K562 (cell line): ENCODE measurements at regions not wholly inside any gene's neighbourhood (a gene's known extent, or its start where the extent isn't known, plus 50 kb on each side); places are given as distances from the start of the nearest gene placed in this dataset.

Experiments
- ATAC-seq: fragments of 200-7000 bp; cut with Tn5 transposase; 3 replicates; pipeline ENCODE4 v1.9.1; 2020; ENCODE audit warnings: moderate library complexity
- BruUV-seq: library from RNA; stranded (reverse); fragments of 400-500 nt; replicated peaks from 2 replicates; lab custom pipeline; 2021; lab: Mats Ljungman, UMichigan
- CTCF ChIA-PET: fragments of 300-600 bp; formaldehyde crosslinking; extraction: SDS; loops from one replicate; lab custom pipeline; 2021; ENCODE audit warnings: low intra/inter-chr PET ratio; lab: Yijun Ruan, JAX
- POLR2A ChIA-PET: fragments of 300-600, 350-650 bp; sonication (Branson Sonifier 250); formaldehyde crosslinking; extraction: SDS; loops from one replicate; lab custom pipeline; 2021; ENCODE audit warnings: antibody characterized with exemption, inconsistent platforms; lab: Yijun Ruan, JAX
- DNase-seq, 4 experiments: peaks; one replicate each; pipeline versions ENCODE4 v3.0.0 to v3.0.0-alpha.2; 2011 to 2018; ENCODE audit warnings: low spot score in 3 of 4, mixed read lengths in 3 of 4; ENCODE audit errors: extremely low read depth in 1 of 4
- FAIRE-seq: peaks from 2 replicates; lab custom pipeline; 2011; peaks lifted over from hg19 to GRCh38; lab: Jason Lieb, UNC
- H2AFZ ChIP-seq: 2 replicates; pipeline ENCODE4 v1.6.0; 2011; ENCODE audit warnings: low read depth, low read length, control low read depth, inconsistent platforms
- H3K27ac ChIP-seq: fragments of 200-600 bp; 3 replicates; pipeline ENCODE4 v1.8.0; 2011; ENCODE audit warnings: low read depth, mild to moderate bottlenecking, control low read depth, inconsistent platforms, low read length, moderate library complexity, mixed read lengths; ENCODE audit errors: extremely low read depth
- H3K27me3 ChIP-seq, 2 experiments: fragments of 300-600 bp in 1 of 2; 2 replicates in 1 of 2; 3 replicates in 1 of 2; pipeline versions ENCODE4 v1.6.0 to v1.8.0; 2011; ENCODE audit warnings: inconsistent platforms in 2 of 2, low read length in 2 of 2, mild to moderate bottlenecking in 1 of 2, mixed read lengths in 1 of 2, moderate library complexity in 1 of 2; ENCODE audit not compliant: control insufficient read depth in 2 of 2, insufficient read depth in 2 of 2
- H3K36me3 ChIP-seq: fragments of 300-600 bp; 3 replicates; pipeline ENCODE4 v1.8.0; 2011; ENCODE audit warnings: mild to moderate bottlenecking, low read length, inconsistent platforms; ENCODE audit not compliant: control insufficient read depth, insufficient read depth
- H3K4me1 ChIP-seq, 2 experiments: fragments of 200-600 bp in 1 of 2; replicated peaks in 1 of 2; 2 replicates in 1 of 2; 3 replicates in 1 of 2; pipeline versions ENCODE4 v1.5.1 to v1.8.0; 2011; ENCODE audit warnings: inconsistent platforms in 2 of 2, low read length in 2 of 2, mild to moderate bottlenecking in 1 of 2, mixed read lengths in 1 of 2, moderate library complexity in 1 of 2; ENCODE audit not compliant: control insufficient read depth in 2 of 2, insufficient read depth in 2 of 2
- H3K4me2 ChIP-seq: 2 replicates; pipeline ENCODE4 v1.6.1; 2011; ENCODE audit warnings: low read length, control low read depth, inconsistent platforms, mixed read lengths; ENCODE audit not compliant: insufficient read depth
- H3K4me3 ChIP-seq: fragments of 200-600 bp; sonication (generic), shearing (Covaris generic); 2 replicates; pipeline ENCODE4 v1.5.1; 2016; ENCODE audit warnings: control low read depth, inconsistent platforms
- H3K79me2 ChIP-seq: fragments of 200-600 bp; 3 replicates; pipeline ENCODE4 v1.8.0; 2011; ENCODE audit warnings: low read length, inconsistent platforms; ENCODE audit not compliant: control insufficient read depth, insufficient read depth
- H3K9ac ChIP-seq, 2 experiments: 2 replicates each; pipeline versions ENCODE4 v1.6.0 to v1.6.1; 2011; ENCODE audit warnings: low read depth in 2 of 2, low read length in 2 of 2, control low read depth in 1 of 2, inconsistent platforms in 1 of 2, mild to moderate bottlenecking in 1 of 2, mixed read lengths in 1 of 2; ENCODE audit not compliant: insufficient read depth in 1 of 2
- H3K9me1 ChIP-seq: one replicate; pipeline ENCODE4 v1.6.0; 2011; ENCODE audit warnings: inconsistent platforms, mild to moderate bottlenecking, low read length, moderate library complexity; ENCODE audit not compliant: control insufficient read depth, insufficient read depth
- H3K9me3 ChIP-seq: replicated peaks from 2 replicates; pipeline ENCODE4 v1.5.1; 2011; ENCODE audit warnings: low read depth, low read length, inconsistent platforms; ENCODE audit not compliant: control insufficient read depth, insufficient read depth
- H4K20me1 ChIP-seq: replicated peaks from 2 replicates; pipeline ENCODE4 v1.6.1; 2011; ENCODE audit warnings: low read length, inconsistent platforms, mixed read lengths; ENCODE audit not compliant: control insufficient read depth, insufficient read depth
- ATF6 ChIP-seq: sonication (generic); formaldehyde crosslinking; IDR thresholded peaks from 2 replicates; pipeline ENCODE4 v1.4.0; 2020; ENCODE audit warnings: mild to moderate bottlenecking, missing genetic modification reagents
- BCOR ChIP-seq: fragments of 450-650 bp; IDR thresholded peaks from 2 replicates; pipeline ENCODE4 v1.6.1; 2016
- E2F1 ChIP-seq: sonication (generic); formaldehyde crosslinking; IDR thresholded peaks from 2 replicates; pipeline ENCODE4 v1.8.1; 2023; ENCODE audit warnings: mild to moderate bottlenecking, missing genetic modification reagents, moderate library complexity
- HDGF ChIP-seq: fragments of 450-650 bp; IDR thresholded peaks from 2 replicates; pipeline ENCODE4 v1.6.1; 2016
- MAZ ChIP-seq, 2 experiments: fragments of 450-650 bp in 1 of 2; sonication (generic) in 1 of 2; formaldehyde crosslinking; IDR thresholded peaks in 1 of 2; conservative IDR thresholded peaks in 1 of 2; 2 replicates each; pipeline versions ENCODE4 v1.4.0 to v1.5.0; 2020; ENCODE audit warnings: mild to moderate bottlenecking in 1 of 2, missing genetic modification reagents in 1 of 2
- MITF ChIP-seq: IDR thresholded peaks from 2 replicates; pipeline ENCODE4 v1.6.1; 2014; ENCODE audit warnings: antibody characterized with exemption
- SRSF7 ChIP-seq: fragments of 200-400 bp; formaldehyde crosslinking; optimal IDR thresholded peaks from 2 replicates; pipeline ENCODE3; 2017; ENCODE audit warnings: mild to moderate bottlenecking, low read depth, low read length
- STAT5A ChIP-seq: IDR thresholded peaks from 2 replicates; pipeline ENCODE4 v1.6.1; 2012; ENCODE audit warnings: low read length, inconsistent platforms, borderline replicate concordance
- USF1 ChIP-seq: sonication (generic); formaldehyde crosslinking; IDR thresholded peaks from 2 replicates; pipeline ENCODE4 v1.9.0; 2022; ENCODE audit warnings: mild to moderate bottlenecking, missing genetic modification reagents
- ZNF41 ChIP-seq: fragments of 250-450 bp; sonication (Bioruptor Pico); conservative IDR thresholded peaks from 2 replicates; pipeline ENCODE4 v1.4.0; 2020; ENCODE audit warnings: mild to moderate bottlenecking
- ZNF507 ChIP-seq: conservative IDR thresholded peaks from 2 replicates; pipeline ENCODE4 v1.6.1; 2017; ENCODE audit warnings: missing genetic modification characterization, missing compliant biosample characterization
- ZNF586 ChIP-seq: fragments of 450-650 bp; formaldehyde crosslinking; conservative IDR thresholded peaks from 2 replicates; pipeline ENCODE4 v1.4.0; 2020; ENCODE audit warnings: mild to moderate bottlenecking, moderate library complexity
- ZNF740 ChIP-seq, 3 experiments: fragments of 200-800 bp in 1 of 3; sonication (Bioruptor generic) in 1 of 3; sonication (generic) in 1 of 3; formaldehyde crosslinking in 1 of 3; IDR thresholded peaks; 2 replicates each; pipeline versions ENCODE4 v1.6.1 to v1.8.0; 2016 to 2022; ENCODE audit warnings: mild to moderate bottlenecking in 2 of 3, missing compliant biosample characterization in 2 of 3, missing genetic modification characterization in 2 of 3, missing genetic modification reagents in 1 of 3
- ZNF764 ChIP-seq: fragments of 250-450 bp; sonication (Bioruptor Pico); IDR thresholded peaks from 2 replicates; pipeline ENCODE4 v1.4.0; 2020; ENCODE audit warnings: low read depth, mild to moderate bottlenecking, moderate library complexity
- WGBS: fragments of 100-300 bp; shearing (Covaris generic); methylation state at CpG from one replicate; pipeline ENCODE4 v1.1.6; 2016; ENCODE audit warnings: low coverage, mixed read lengths; ENCODE audit not compliant: insufficient coverage; ENCODE audit errors: missing lambda C conversion rate; 5-methylcytosine and 5-hydroxymethylcytosine counted together
- in situ Hi-C: fragments of 300-500 bp; cut with MboI; formaldehyde crosslinking; loops from 4 replicates; pipeline ENCODE4 v1.15.0; 2018; ENCODE audit warnings: inconsistent platforms, mixed read lengths
- intact Hi-C: fragments of 100-400 bp; cut with micrococcal nuclease; formaldehyde crosslinking; loops from 2 replicates; pipeline ENCODE4 v1.14.2; 2022

- no peak for TF ChIP-seq ATF6
- TF ChIP-seq MAZ (CRISPR knock-in tag; conservative IDR thresholded peaks at IDR 0.05 in 1 of 2, IDR thresholded peaks at IDR 0.05 in 1 of 2) = no peak
Observed at GRCh38 chr10:3393958-3394357, 221.4 kb upstream of the PITRM1 start (continued).

GRCh38 chr10:3391657-3392056 is 219.1 kb upstream of the PITRM1 start:
- no peak overlapping the region for H3K4me2 ChIP-seq
- BruUV-seq = no TSS peak
- FAIRE-seq (no peak), DNase-seq (no peak), ATAC-seq (no peak)
- in situ Hi-C loops (no loop called here), intact Hi-C loops (no loop called here)
- H3K27me3 ChIP-seq = peaks cover 0 to 3% of the 10 kb centered on the region in 2 experiments; a peak in 3 of 5 replicates
- no peak overlapping the region for H3K27ac ChIP-seq
- H3K36me3 ChIP-seq = no peaks in the 10 kb centered on the region
- no peak for TF ChIP-seq STAT5A
- no peak for TF ChIP-seq ZNF586 (CRISPR knock-in tag)
- TF ChIP-seq SRSF7 = no peak
- no peak for TF ChIP-seq ZNF507 (tag)
- no peak for TF ChIP-seq E2F1 (CRISPR knock-in tag)
- no peak for TF ChIP-seq ZNF740 (CRISPR knock-in tag; IDR thresholded peaks at IDR 0.05)
- no peak for TF ChIP-seq ZNF740 (tag; IDR thresholded peaks at IDR 0.05)
- no peak for TF ChIP-seq HDGF
- TF ChIP-seq ZNF41 (CRISPR knock-in tag) = no peak
- no peak for TF ChIP-seq ZNF764 (CRISPR knock-in tag)
- no peak for TF ChIP-seq USF1 (CRISPR knock-in tag)
- TF ChIP-seq MITF = no peak
- TF ChIP-seq BCOR = no peak
- CTCF ChIA-PET = no interaction called here
- no peaks in the 10 kb centered on the region for H4K20me1 ChIP-seq
- no peaks in the 10 kb centered on the region for H3K79me2 ChIP-seq
- POLR2A ChIA-PET = no interaction called here
- no peaks in the 10 kb centered on the region for H3K9me1 ChIP-seq
- H3K9ac ChIP-seq = no peak overlapping the region
- 7% methylated on average over 1 of the region's 1 CpG for WGBS
- no peak overlapping the region for H3K4me3 ChIP-seq
- H2AFZ ChIP-seq = no peak overlapping the region
- no peaks in the 10 kb centered on the region for H3K4me1 ChIP-seq
- no peaks in the 10 kb centered on the region for H3K9me3 ChIP-seq
